GM04504 (cell line): ENCODE measurements at regions not wholly inside any gene's neighbourhood (a gene's known extent, or its start where the extent isn't known, plus 50 kb on each side); places are given as distances from the start of the nearest gene placed in this dataset.

Source experiments
- DNase-seq: peaks from one replicate; pipeline ENCODE4 v3.0.0-alpha.2; 2012; ENCODE audit warnings: low read depth

- no peak for DNase-seq
Measured at GRCh38 chr1:87620807-87621206, 292.1 kb downstream of the LMO4 start.

GRCh38 chr1:87629673-87630072 is 301.0 kb downstream of the LMO4 start:
- no peak for DNase-seq

GRCh38 chr1:87632232-87632631 is 303.6 kb downstream of the LMO4 start:
- DNase-seq, result no peak

- DNase-seq, result no peak
Measured at GRCh38 chr1:87636198-87636892, 307.7 kb downstream of the LMO4 start.

- no peak for DNase-seq
Measured at GRCh38 chr1:87638636-87639035, 310.0 kb downstream of the LMO4 start.

- DNase-seq, result no peak
Measured at GRCh38 chr1:87641996-87642395, 313.3 kb downstream of the LMO4 start.

- DNase-seq, result peak; percentile 1
Measured at GRCh38 chr1:87642581-87643221, 314.0 kb downstream of the LMO4 start.

GRCh38 chr1:87644033-87644578 is 315.4 kb downstream of the LMO4 start:
- DNase-seq, result no peak

- DNase-seq, result peak; percentile 36
Measured at GRCh38 chr1:87644579-87645190, 316.0 kb downstream of the LMO4 start.

- DNase-seq, result no peak
Measured at GRCh38 chr1:87647430-87648177, 318.9 kb downstream of the LMO4 start.

- DNase-seq, result no peak
Measured at GRCh38 chr1:87648323-87649119, 319.8 kb downstream of the LMO4 start.

- DNase-seq, result no peak
Measured at GRCh38 chr1:87650306-87650705, 321.6 kb downstream of the LMO4 start.

GRCh38 chr1:87652176-87652575 is 323.5 kb downstream of the LMO4 start:
- DNase-seq, result no peak

GRCh38 chr1:87665151-87665550 is 336.5 kb downstream of the LMO4 start:
- DNase-seq, result no peak

- no peak for DNase-seq
Measured at GRCh38 chr1:87666681-87667080, 338.0 kb downstream of the LMO4 start.

GRCh38 chr1:87669674-87670073 is 341.0 kb downstream of the LMO4 start:
- DNase-seq, result no peak

- no peak for DNase-seq
Measured at GRCh38 chr1:87673309-87673708, 344.6 kb downstream of the LMO4 start.

- DNase-seq, result no peak
Measured at GRCh38 chr1:87673748-87674147, 345.1 kb downstream of the LMO4 start.

- DNase-seq, result no peak
Measured at GRCh38 chr1:87674791-87675190, 346.1 kb downstream of the LMO4 start.

GRCh38 chr1:87678266-87678665 is 349.6 kb downstream of the LMO4 start:
- DNase-seq, result no peak

GRCh38 chr1:87682565-87682964 is 353.9 kb downstream of the LMO4 start:
- DNase-seq, result no peak
